ENCODE measurements at regions not wholly inside any gene's neighbourhood (a gene's known extent, or its start where the extent isn't known, plus 50 kb on each side); places are given as distances from the start of the nearest gene placed in this dataset.

- no peak overlapping the region for H3K9ac ChIP-seq (ENCODE audit: low read depth, low read length)
Measured at GRCh38 chr16:20181949-20182348, 108.3 kb upstream of the GPR139 start.

More at GRCh38 chr16:20181949-20182348, 108.3 kb upstream of the GPR139 start:
- no TSS peak for BruUV-seq (replicated peaks)
- DNase-seq (no peak), ATAC-seq (ENCODE audit: low read depth) (no peak)
- Histone ChIP-seq H3K36me3 (ENCODE audit: control insufficient read depth, insufficient read depth, low read length) (no peaks in the 10 kb centered on the region), H4K91ac (ENCODE audit: insufficient read depth, low read depth, low read length) (no peak overlapping the region), H3K27me3 (ENCODE audit: control insufficient read depth, insufficient read depth, low read length) (no peaks in the 10 kb centered on the region), H2BK5ac (ENCODE audit: low read depth, low read length, poor library complexity, severe bottlenecking) (no peak overlapping the region), H3K9me1 (ENCODE audit: insufficient read depth, low read length) (no peaks in the 10 kb centered on the region), H3K9me3 (ENCODE audit: control insufficient read depth, insufficient read depth, low read length) (peaks cover 11% of the 10 kb centered on the region; the same call in 1 of the 2 replicates), H3K14ac (replicated peaks; ENCODE audit: low read depth, low read length) (no peak overlapping the region), H2BK120ac (ENCODE audit: low read depth, low read length) (no peak overlapping the region), H4K20me1 (ENCODE audit: insufficient read depth, low read length) (no peaks in the 10 kb centered on the region), H3K79me1 (ENCODE audit: low read depth in 1 of 2, low read length in 2 of 2) (no peaks in the 10 kb centered on the region), H3K27ac (ENCODE audit: insufficient read depth, low read length) (no peak overlapping the region), H3K4me3 (ENCODE audit: insufficient read depth, low read depth, low read length) (no peak overlapping the region), H4K5ac (ENCODE audit: low read depth, low read length) (no peak overlapping the region), H3K4me2 (ENCODE audit: low read depth, low read length) (no peak overlapping the region), H2BK15ac (ENCODE audit: low read depth, low read length) (no peak overlapping the region), H2BK20ac (ENCODE audit: low read depth, low read length) (no peak overlapping the region), H2AK5ac (ENCODE audit: low read depth, low read length) (no peak overlapping the region), H4K8ac (ENCODE audit: low read depth in 2 of 2, low read length in 2 of 2) (no peak overlapping the region), H2AK9ac (replicated peaks; ENCODE audit: low read depth, low read length, poor library complexity) (no peak overlapping the region), H3K4me1 (ENCODE audit: control insufficient read depth, insufficient read depth, low read length) (no peaks in the 10 kb centered on the region), H3K23ac (ENCODE audit: low read depth, low read length) (no peak overlapping the region), H3K18ac (ENCODE audit: low read depth, low read length) (no peak overlapping the region), H2AFZ (replicated peaks; ENCODE audit: low read length, poor library complexity) (no peak overlapping the region), H3K4ac (ENCODE audit: low read depth, low read length) (no peak overlapping the region), H3K56ac (ENCODE audit: extremely low read depth, insufficient read depth, low read length) (no peak overlapping the region)
- intact Hi-C loops (cut with micrococcal nuclease) = no loop called here
- dilution Hi-C loops (cut with HindIII; ENCODE audit: low sequenced_read_pairs, unreplicated experiment) = no loop called here
- 17% methylated on average over 1 of the region's 3 CpGs; no CpG with 5 or more reads in 1 of the 2 experiments for WGBS, 2 experiments (ENCODE audit: extremely low coverage in 2 of 2, insufficient read length in 1 of 2)
- ChIA-PET POLR2A (ENCODE audit: unreplicated experiment) (no interaction called here), CTCF (no interaction called here)
- in situ Hi-C loops (cut with MboI; ENCODE audit: low sequenced_read_pairs) = no loop called here
- TF ChIP-seq CHD1 (IDR thresholded peaks at IDR 0.05; ENCODE audit: low read depth, low read length) = no peak
- TF ChIP-seq BHLHE40 (IDR thresholded peaks at IDR 0.05; ENCODE audit: low read depth, low read length) = no peak
- no peak for TF ChIP-seq CTCF (conservative IDR thresholded peaks at IDR 0.05; ENCODE audit: low read depth, low read length)
- no peak for TF ChIP-seq MAZ (IDR thresholded peaks at IDR 0.05; ENCODE audit: borderline replicate concordance, low read depth, low read length)
- TF ChIP-seq POLR2A (IDR thresholded peaks at IDR 0.05; ENCODE audit: low read depth, low read length) = no peak
- TF ChIP-seq FOS (IDR thresholded peaks at IDR 0.05; ENCODE audit: low read depth, low read length) = no peak
- TF ChIP-seq MAFK (IDR thresholded peaks at IDR 0.05; ENCODE audit: low read depth, low read length) = no peak
- no peak for TF ChIP-seq RAD21 (IDR thresholded peaks at IDR 0.05; ENCODE audit: low read length)

Measured in IMR-90 (cell line).